B cell (primary cell): ENCODE measurements at regions not wholly inside any gene's neighbourhood (a gene's known extent, or its start where the extent isn't known, plus 50 kb on each side); places are given as distances from the start of the nearest gene placed in this dataset.

ENCODE experiments used
- ATAC-seq: fragments of 200-7000 bp; cut with Tn5 transposase; one replicate; pipeline ENCODE4 v1.10.0; 2021; ENCODE audit warnings: low read depth, mild to moderate bottlenecking, moderate number of reproducible peaks, moderate library complexity
- CTCF ChIA-PET: fragments of 350-600 bp; sonication (Branson Sonifier 250); formaldehyde crosslinking; loops from one replicate; lab custom pipeline; 2021; ENCODE audit warnings: antibody characterized with exemption, inconsistent platforms; lab: Charles Lee
- POLR2A ChIA-PET: fragments of 350-600 bp; sonication (Branson Sonifier 250); formaldehyde crosslinking; loops from one replicate; lab custom pipeline; 2021; ENCODE audit warnings: antibody characterized with exemption; lab: Charles Lee
- DNase-seq: peaks from one replicate; pipeline ENCODE4 v3.0.0; 2013
- H2AFZ ChIP-seq: 2 replicates; pipeline ENCODE4 v1.6.1; 2012; ENCODE audit warnings: mild to moderate bottlenecking, low read depth, low read length; ENCODE audit not compliant: insufficient read depth, poor library complexity, severe bottlenecking
- H3K27ac ChIP-seq, 2 donors: 1 replicate in 1 of 2; 2 replicates in 1 of 2; pipeline ENCODE4 v1.5.1; 2012 to 2013; ENCODE audit warnings: low read length in 2 of 2, mild to moderate bottlenecking in 2 of 2, moderate library complexity in 1 of 2
- H3K27me3 ChIP-seq, 4 experiments: fragments of 200-600 bp in 1 of 4; sonication (generic) in 1 of 4; replicated peaks in 1 of 4; 1 replicate in 2 of 4; 2 replicates in 2 of 4; pipeline versions ENCODE4 v1.6.1 to v1.7.0; 2013 to 2016; ENCODE audit warnings: low read length in 3 of 4, mild to moderate bottlenecking in 2 of 4, mixed read lengths in 1 of 4, moderate library complexity in 1 of 4; ENCODE audit not compliant: insufficient read depth in 4 of 4, control insufficient read depth in 3 of 4; ENCODE audit errors: control extremely low read depth in 1 of 4
- H3K36me3 ChIP-seq, 2 experiments: replicated peaks in 1 of 2; 1 replicate in 1 of 2; 2 replicates in 1 of 2; pipeline versions ENCODE4 v1.6.1 to v1.7.1; 2013; ENCODE audit warnings: low read length in 1 of 2; ENCODE audit not compliant: insufficient read depth in 2 of 2, control insufficient read depth in 1 of 2; ENCODE audit errors: control extremely low read depth in 1 of 2, extremely low read depth in 1 of 2
- H3K4me1 ChIP-seq, 2 donors: fragments of 200-600 bp in 1 of 2; sonication (generic) in 1 of 2; 1 replicate in 1 of 2; 2 replicates in 1 of 2; pipeline versions ENCODE4 v1.5.1 to v1.6.1; 2013 to 2017; ENCODE audit warnings: low read length in 2 of 2; ENCODE audit not compliant: control insufficient read depth in 2 of 2, insufficient read depth in 2 of 2
- H3K4me2 ChIP-seq: replicated peaks from 2 replicates; pipeline ENCODE3; 2012; ENCODE audit warnings: mild to moderate bottlenecking, low read depth, low read length; ENCODE audit not compliant: poor library complexity, severe bottlenecking
- H3K4me3 ChIP-seq, 5 experiments: fragments of 200-600 bp in 1 of 5; sonication (generic) in 1 of 5; 1 replicate in 3 of 5; 2 replicates in 2 of 5; pipeline versions ENCODE4 v1.5.1 to v1.7.0; 2011 to 2016; ENCODE audit warnings: low read length in 4 of 5, mild to moderate bottlenecking in 4 of 5, low read depth in 2 of 5, control low read depth in 1 of 5, moderate library complexity in 1 of 5; ENCODE audit not compliant: insufficient read depth in 1 of 5; ENCODE audit errors: control extremely low read depth in 1 of 5, extremely low read depth in 1 of 5
- H3K79me2 ChIP-seq: fragments of 200-600 bp; sonication (generic); one replicate; pipeline ENCODE4 v1.6.0; 2016; ENCODE audit warnings: low read length; ENCODE audit not compliant: control insufficient read depth, insufficient read depth
- H3K9ac ChIP-seq: fragments of 200-600 bp; sonication (generic); 2 replicates; pipeline ENCODE4 v1.6.1; 2017; ENCODE audit warnings: mild to moderate bottlenecking, low read length, moderate library complexity
- H3K9me3 ChIP-seq, 3 donors: one replicate each; pipeline versions ENCODE4 v1.6.1 to v1.7.1; 2013; ENCODE audit warnings: low read length in 2 of 3; ENCODE audit not compliant: control insufficient read depth in 2 of 3, insufficient read depth in 1 of 3; ENCODE audit errors: control extremely low read depth in 1 of 3
- H4K20me1 ChIP-seq: 2 replicates; pipeline ENCODE4 v1.6.0; 2012; ENCODE audit warnings: mild to moderate bottlenecking, low read length; ENCODE audit not compliant: insufficient read depth, control insufficient read depth, poor library complexity, severe bottlenecking
- H3K27ac Mint-ChIP-seq: one replicate; pipeline ENCODE4 v1.8.0; 2021; ENCODE audit warnings: mixed read lengths
- H3K27me3 Mint-ChIP-seq: one replicate; pipeline ENCODE4 v1.8.0; 2021; ENCODE audit warnings: mixed read lengths
- H3K4me1 Mint-ChIP-seq: one replicate; pipeline ENCODE4 v1.8.0; 2021; ENCODE audit warnings: mixed read lengths
- H3K4me3 Mint-ChIP-seq: one replicate; pipeline ENCODE4 v1.8.0; 2021; ENCODE audit warnings: mixed read lengths
- H3K9me3 Mint-ChIP-seq: one replicate; pipeline ENCODE4 v1.8.0; 2022; ENCODE audit warnings: mixed read lengths; ENCODE audit not compliant: insufficient read depth
- EZH2 ChIP-seq: IDR thresholded peaks from 2 replicates; pipeline ENCODE4 v1.6.1; 2012; ENCODE audit warnings: borderline replicate concordance, low read depth, mild to moderate bottlenecking, moderate library complexity, low read length; ENCODE audit not compliant: insufficient read depth, poor library complexity, severe bottlenecking
- WGBS: methylation state at CpG from one replicate; pipeline ENCODE4 v1.1.5; 2013; ENCODE audit warnings: missing lambda C conversion rate; ENCODE audit not compliant: insufficient coverage; 5-methylcytosine and 5-hydroxymethylcytosine counted together
- intact Hi-C: fragments of 100-400 bp; cut with micrococcal nuclease; formaldehyde crosslinking; loops from one replicate; pipeline ENCODE4 v1.10.0; 2022
- TF ChIP-seq, protein P1 (sequence below): fragments of 200-600 bp; IDR thresholded peaks from one replicate; pipeline ENCODE4 v1.8.0; 2022; ENCODE audit warnings: antibody characterized with exemption, mild to moderate bottlenecking

DNA sequence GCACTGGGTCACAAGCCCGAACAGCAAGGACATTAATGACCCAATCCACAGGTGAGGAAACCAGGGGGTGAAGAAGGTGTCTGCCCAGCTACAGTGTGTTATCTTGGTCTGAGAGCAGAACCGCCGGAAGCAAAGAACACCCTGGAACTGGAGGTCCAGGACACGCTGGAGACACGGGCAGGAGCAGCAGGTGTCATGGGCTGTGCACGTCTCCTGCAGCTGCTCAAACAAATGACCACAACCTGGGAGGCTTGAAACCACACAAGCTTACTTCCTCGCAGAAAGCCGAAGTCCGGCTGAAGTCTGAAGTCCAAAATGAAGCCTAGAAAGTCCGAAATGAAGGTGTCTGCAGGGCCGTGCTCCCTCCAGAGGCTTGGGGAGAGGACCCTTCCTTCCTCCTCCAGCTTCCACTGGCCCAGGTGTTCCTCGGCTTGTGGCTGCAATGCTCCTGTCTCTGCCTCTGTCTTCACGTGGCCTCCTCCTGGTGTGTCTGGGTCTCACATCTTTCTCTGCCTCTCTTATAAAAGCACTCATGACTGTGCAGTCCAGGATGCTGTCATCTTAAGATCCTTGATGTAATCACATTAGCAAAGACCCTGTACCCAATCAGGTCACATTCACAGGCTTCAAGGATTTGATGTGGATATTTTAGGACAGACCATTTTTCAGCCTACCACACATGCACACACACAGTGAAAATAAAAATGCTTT is 351.2 kb downstream of the C16orf95 start:
- TF ChIP-seq EZH2, result no peak
- TF ChIP-seq, protein P1, sequence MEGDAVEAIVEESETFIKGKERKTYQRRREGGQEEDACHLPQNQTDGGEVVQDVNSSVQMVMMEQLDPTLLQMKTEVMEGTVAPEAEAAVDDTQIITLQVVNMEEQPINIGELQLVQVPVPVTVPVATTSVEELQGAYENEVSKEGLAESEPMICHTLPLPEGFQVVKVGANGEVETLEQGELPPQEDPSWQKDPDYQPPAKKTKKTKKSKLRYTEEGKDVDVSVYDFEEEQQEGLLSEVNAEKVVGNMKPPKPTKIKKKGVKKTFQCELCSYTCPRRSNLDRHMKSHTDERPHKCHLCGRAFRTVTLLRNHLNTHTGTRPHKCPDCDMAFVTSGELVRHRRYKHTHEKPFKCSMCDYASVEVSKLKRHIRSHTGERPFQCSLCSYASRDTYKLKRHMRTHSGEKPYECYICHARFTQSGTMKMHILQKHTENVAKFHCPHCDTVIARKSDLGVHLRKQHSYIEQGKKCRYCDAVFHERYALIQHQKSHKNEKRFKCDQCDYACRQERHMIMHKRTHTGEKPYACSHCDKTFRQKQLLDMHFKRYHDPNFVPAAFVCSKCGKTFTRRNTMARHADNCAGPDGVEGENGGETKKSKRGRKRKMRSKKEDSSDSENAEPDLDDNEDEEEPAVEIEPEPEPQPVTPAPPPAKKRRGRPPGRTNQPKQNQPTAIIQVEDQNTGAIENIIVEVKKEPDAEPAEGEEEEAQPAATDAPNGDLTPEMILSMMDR, result no peak
- Histone ChIP-seq H4K20me1 (no peaks in the 10 kb centered on the region), H3K4me2 (no peak overlapping the region), H3K27ac (no peak overlapping the region), H3K36me3 (no peaks in the 10 kb centered on the region), H3K9me3 (peaks cover 0 to 6% (median 0%) of the 10 kb centered on the region in 3 donors), H3K27me3 (no peaks in the 10 kb centered on the region), H3K4me3 (no peak overlapping the region), H3K4me1 (no peaks in the 10 kb centered on the region), H3K9ac (no peak overlapping the region), H2AFZ (no peak overlapping the region), H3K79me2 (no peaks in the 10 kb centered on the region)
- H3K27me3 Mint-ChIP-seq, result no peaks in the 10 kb centered on the region
- ChIA-PET POLR2A (no interaction called here), CTCF (no interaction called here)
- intact Hi-C loops, result no loop called here
- DNase-seq (no peak), ATAC-seq (no peak)
- no peaks in the 10 kb centered on the region for H3K4me1 Mint-ChIP-seq
- no peak overlapping the region for H3K4me3 Mint-ChIP-seq
- no peaks in the 10 kb centered on the region for H3K9me3 Mint-ChIP-seq
- no peak overlapping the region for H3K27ac Mint-ChIP-seq
- 66% methylated on average over 13 of the region's 13 CpGs for WGBS

DNA sequence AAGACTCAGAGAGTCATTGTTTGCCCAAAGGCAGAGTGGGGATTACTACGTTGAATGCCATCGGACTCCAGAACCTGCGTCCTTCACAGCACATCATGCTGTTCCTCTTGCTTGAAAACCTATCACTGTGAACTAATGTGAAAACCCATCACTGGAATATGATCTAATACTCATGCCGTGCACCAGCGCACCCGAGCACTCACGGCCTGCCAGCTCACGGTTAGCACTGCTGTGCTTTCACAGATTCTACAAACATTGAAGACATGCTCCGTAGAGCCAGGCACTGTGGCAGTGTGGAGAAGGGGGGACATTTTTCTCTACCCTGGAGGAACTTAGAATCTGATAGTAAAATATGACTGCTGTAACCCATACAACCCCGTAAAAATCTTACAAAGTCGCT is 350.4 kb downstream of the C16orf95 start:
- H3K27ac ChIP-seq, result no peak overlapping the region

More for the DNA sequence above, 350.4 kb downstream of the C16orf95 start:
- Histone ChIP-seq H3K4me1 (no peaks in the 10 kb centered on the region), H3K4me2 (no peak overlapping the region), H3K36me3 (no peaks in the 10 kb centered on the region), H4K20me1 (no peaks in the 10 kb centered on the region), H3K9me3 (peaks cover 0 to 6% (median 0%) of the 10 kb centered on the region in 3 donors), H3K79me2 (no peaks in the 10 kb centered on the region), H3K27me3 (no peaks in the 10 kb centered on the region), H3K4me3 (no peak overlapping the region), H3K9ac (no peak overlapping the region), H2AFZ (no peak overlapping the region)
- intact Hi-C loops, result no loop called here
- H3K27me3 Mint-ChIP-seq, result no peaks in the 10 kb centered on the region
- WGBS, result 94% methylated on average over 8 of the region's 11 CpGs
- DNase-seq (no peak), ATAC-seq (no peak)
- no peak overlapping the region for H3K27ac Mint-ChIP-seq
- CTCF ChIA-PET, result no interaction called here
- H3K9me3 Mint-ChIP-seq, result no peaks in the 10 kb centered on the region
- POLR2A ChIA-PET, result no interaction called here
- no peak for TF ChIP-seq EZH2
- TF ChIP-seq, protein P1, result no peak
- no peak overlapping the region for H3K4me3 Mint-ChIP-seq
- H3K4me1 Mint-ChIP-seq, result no peaks in the 10 kb centered on the region
